ENCODE measurements at regions not wholly inside any gene's neighbourhood (a gene's known extent, or its start where the extent isn't known, plus 50 kb on each side); places are given as distances from the start of the nearest gene placed in this dataset.

GRCh38 chr4:12296366-12296765 lies 867.7 kb upstream of the HS3ST1 start (continued):
- TF ChIP-seq, protein P1, sequence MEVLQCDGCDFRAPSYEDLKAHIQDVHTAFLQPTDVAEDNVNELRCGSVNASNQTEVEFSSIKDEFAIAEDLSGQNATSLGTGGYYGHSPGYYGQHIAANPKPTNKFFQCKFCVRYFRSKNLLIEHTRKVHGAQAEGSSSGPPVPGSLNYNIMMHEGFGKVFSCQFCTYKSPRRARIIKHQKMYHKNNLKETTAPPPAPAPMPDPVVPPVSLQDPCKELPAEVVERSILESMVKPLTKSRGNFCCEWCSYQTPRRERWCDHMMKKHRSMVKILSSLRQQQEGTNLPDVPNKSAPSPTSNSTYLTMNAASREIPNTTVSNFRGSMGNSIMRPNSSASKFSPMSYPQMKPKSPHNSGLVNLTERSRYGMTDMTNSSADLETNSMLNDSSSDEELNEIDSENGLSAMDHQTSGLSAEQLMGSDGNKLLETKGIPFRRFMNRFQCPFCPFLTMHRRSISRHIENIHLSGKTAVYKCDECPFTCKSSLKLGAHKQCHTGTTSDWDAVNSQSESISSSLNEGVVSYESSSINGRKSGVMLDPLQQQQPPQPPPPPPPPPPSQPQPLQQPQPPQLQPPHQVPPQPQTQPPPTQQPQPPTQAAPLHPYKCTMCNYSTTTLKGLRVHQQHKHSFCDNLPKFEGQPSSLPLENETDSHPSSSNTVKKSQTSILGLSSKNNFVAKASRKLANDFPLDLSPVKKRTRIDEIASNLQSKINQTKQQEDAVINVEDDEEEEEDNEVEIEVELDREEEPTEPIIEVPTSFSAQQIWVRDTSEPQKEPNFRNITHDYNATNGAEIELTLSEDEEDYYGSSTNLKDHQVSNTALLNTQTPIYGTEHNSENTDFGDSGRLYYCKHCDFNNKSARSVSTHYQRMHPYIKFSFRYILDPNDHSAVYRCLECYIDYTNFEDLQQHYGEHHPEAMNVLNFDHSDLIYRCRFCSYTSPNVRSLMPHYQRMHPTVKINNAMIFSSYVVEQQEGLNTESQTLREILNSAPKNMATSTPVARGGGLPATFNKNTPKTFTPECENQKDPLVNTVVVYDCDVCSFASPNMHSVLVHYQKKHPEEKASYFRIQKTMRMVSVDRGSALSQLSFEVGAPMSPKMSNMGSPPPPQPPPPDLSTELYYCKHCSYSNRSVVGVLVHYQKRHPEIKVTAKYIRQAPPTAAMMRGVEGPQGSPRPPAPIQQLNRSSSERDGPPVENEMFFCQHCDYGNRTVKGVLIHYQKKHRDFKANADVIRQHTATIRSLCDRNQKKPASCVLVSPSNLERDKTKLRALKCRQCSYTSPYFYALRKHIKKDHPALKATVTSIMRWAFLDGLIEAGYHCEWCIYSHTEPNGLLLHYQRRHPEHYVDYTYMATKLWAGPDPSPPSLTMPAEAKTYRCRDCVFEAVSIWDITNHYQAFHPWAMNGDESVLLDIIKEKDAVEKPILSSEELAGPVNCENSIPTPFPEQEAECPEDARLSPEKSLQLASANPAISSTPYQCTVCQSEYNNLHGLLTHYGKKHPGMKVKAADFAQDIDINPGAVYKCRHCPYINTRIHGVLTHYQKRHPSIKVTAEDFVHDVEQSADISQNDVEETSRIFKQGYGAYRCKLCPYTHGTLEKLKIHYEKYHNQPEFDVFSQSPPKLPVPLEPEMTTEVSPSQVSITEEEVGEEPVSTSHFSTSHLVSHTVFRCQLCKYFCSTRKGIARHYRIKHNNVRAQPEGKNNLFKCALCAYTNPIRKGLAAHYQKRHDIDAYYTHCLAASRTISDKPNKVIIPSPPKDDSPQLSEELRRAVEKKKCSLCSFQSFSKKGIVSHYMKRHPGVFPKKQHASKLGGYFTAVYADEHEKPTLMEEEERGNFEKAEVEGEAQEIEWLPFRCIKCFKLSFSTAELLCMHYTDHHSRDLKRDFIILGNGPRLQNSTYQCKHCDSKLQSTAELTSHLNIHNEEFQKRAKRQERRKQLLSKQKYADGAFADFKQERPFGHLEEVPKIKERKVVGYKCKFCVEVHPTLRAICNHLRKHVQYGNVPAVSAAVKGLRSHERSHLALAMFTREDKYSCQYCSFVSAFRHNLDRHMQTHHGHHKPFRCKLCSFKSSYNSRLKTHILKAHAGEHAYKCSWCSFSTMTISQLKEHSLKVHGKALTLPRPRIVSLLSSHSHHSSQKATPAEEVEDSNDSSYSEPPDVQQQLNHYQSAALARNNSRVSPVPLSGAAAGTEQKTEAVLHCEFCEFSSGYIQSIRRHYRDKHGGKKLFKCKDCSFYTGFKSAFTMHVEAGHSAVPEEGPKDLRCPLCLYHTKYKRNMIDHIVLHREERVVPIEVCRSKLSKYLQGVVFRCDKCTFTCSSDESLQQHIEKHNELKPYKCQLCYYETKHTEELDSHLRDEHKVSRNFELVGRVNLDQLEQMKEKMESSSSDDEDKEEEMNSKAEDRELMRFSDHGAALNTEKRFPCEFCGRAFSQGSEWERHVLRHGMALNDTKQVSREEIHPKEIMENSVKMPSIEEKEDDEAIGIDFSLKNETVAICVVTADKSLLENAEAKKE (CRISPR knock-in tag; IDR thresholded peaks at IDR 0.05): no peak
- TF ChIP-seq NANOG (IDR thresholded peaks at IDR 0.05; ENCODE audit: borderline replicate concordance): no peak
- TF ChIP-seq, protein P2, sequence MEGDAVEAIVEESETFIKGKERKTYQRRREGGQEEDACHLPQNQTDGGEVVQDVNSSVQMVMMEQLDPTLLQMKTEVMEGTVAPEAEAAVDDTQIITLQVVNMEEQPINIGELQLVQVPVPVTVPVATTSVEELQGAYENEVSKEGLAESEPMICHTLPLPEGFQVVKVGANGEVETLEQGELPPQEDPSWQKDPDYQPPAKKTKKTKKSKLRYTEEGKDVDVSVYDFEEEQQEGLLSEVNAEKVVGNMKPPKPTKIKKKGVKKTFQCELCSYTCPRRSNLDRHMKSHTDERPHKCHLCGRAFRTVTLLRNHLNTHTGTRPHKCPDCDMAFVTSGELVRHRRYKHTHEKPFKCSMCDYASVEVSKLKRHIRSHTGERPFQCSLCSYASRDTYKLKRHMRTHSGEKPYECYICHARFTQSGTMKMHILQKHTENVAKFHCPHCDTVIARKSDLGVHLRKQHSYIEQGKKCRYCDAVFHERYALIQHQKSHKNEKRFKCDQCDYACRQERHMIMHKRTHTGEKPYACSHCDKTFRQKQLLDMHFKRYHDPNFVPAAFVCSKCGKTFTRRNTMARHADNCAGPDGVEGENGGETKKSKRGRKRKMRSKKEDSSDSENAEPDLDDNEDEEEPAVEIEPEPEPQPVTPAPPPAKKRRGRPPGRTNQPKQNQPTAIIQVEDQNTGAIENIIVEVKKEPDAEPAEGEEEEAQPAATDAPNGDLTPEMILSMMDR (conservative IDR thresholded peaks at IDR 0.05; ENCODE audit: low read depth in 2 of 2): no peak
- TF ChIP-seq JUNB (IDR thresholded peaks at IDR 0.05; ENCODE audit: unreplicated experiment): no peak
- no peak for TF ChIP-seq EZH2phosphoT487 (IDR thresholded peaks at IDR 0.05; ENCODE audit: unreplicated experiment)

DNA sequence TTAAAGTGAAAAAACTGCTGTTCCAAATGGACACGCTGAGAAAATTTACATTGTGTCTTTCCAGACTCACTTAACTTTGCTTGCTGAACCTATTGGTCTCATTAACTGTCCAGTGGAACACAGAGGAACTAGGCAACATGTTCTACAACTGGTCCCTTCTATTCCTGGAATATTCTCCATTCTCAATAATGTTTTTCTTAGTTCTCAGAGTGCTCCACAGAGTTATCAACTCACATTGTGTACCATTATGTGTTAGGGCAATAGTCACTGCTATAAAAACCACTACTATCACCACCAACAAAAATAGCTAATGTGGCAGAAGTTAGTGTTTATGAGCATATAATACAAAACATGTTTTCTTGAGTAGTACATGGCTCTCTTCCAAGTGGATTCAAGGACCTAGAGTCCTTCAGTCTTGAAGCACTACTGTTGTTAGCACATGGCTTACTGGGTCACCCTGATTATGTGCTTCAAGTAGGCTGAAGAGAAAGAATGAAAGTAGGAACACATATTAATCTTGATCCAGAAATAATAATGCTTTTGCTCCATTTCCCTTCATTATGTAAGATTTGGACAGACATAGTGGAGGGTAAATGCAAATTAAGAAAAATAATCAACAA lies 865.3 kb upstream of the HS3ST1 start:
- no peak overlapping the region for H3K4me2 ChIP-seq
- H4K20me1 ChIP-seq (replicated peaks; ENCODE audit: insufficient read depth): no peaks in the 10 kb centered on the region
- H3K4me3 Mint-ChIP-seq: no peak overlapping the region
- H3K4me1 Mint-ChIP-seq: no peaks in the 10 kb centered on the region
- no peaks in the 10 kb centered on the region for H3K27me3 Mint-ChIP-seq (ENCODE audit: insufficient read depth, low read depth, poor library complexity)
- H3K36me3 Mint-ChIP-seq (ENCODE audit: low read depth): peaks cover 6% of the 10 kb centered on the region; the same call in 1 of the 3 replicates
- peaks cover 6% of the 10 kb centered on the region; the same call in 1 of the 2 replicates for H3K36me3 ChIP-seq (ENCODE audit: insufficient read depth)
- no peaks in the 10 kb centered on the region for H3K79me2 ChIP-seq (replicated peaks; ENCODE audit: insufficient read depth)
- TF ChIP-seq STAT1 (IDR thresholded peaks at IDR 0.05; ENCODE audit: unreplicated experiment): no peak
- TF ChIP-seq, protein P2 (conservative IDR thresholded peaks at IDR 0.05; ENCODE audit: low read depth in 2 of 2): no peak
- no peak for TF ChIP-seq ZNF331 (CRISPR knock-in tag; IDR thresholded peaks at IDR 0.05; ENCODE audit: low read depth)
- TF ChIP-seq, protein P3, sequence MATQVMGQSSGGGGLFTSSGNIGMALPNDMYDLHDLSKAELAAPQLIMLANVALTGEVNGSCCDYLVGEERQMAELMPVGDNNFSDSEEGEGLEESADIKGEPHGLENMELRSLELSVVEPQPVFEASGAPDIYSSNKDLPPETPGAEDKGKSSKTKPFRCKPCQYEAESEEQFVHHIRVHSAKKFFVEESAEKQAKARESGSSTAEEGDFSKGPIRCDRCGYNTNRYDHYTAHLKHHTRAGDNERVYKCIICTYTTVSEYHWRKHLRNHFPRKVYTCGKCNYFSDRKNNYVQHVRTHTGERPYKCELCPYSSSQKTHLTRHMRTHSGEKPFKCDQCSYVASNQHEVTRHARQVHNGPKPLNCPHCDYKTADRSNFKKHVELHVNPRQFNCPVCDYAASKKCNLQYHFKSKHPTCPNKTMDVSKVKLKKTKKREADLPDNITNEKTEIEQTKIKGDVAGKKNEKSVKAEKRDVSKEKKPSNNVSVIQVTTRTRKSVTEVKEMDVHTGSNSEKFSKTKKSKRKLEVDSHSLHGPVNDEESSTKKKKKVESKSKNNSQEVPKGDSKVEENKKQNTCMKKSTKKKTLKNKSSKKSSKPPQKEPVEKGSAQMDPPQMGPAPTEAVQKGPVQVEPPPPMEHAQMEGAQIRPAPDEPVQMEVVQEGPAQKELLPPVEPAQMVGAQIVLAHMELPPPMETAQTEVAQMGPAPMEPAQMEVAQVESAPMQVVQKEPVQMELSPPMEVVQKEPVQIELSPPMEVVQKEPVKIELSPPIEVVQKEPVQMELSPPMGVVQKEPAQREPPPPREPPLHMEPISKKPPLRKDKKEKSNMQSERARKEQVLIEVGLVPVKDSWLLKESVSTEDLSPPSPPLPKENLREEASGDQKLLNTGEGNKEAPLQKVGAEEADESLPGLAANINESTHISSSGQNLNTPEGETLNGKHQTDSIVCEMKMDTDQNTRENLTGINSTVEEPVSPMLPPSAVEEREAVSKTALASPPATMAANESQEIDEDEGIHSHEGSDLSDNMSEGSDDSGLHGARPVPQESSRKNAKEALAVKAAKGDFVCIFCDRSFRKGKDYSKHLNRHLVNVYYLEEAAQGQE (IDR thresholded peaks at IDR 0.05; ENCODE audit: unreplicated experiment): no peak
- TF ChIP-seq POLR2AphosphoS5 (IDR thresholded peaks at IDR 0.05; ENCODE audit: low read depth): no peak
- TF ChIP-seq EZH2 (IDR thresholded peaks at IDR 0.05; ENCODE audit: low read depth, unreplicated experiment): no peak
- TF ChIP-seq EZH2phosphoT487 (IDR thresholded peaks at IDR 0.05; ENCODE audit: unreplicated experiment): no peak
- no peak for TF ChIP-seq JUNB (IDR thresholded peaks at IDR 0.05; ENCODE audit: unreplicated experiment)
- H3K4me1 ChIP-seq (ENCODE audit: insufficient read depth): no peaks in the 10 kb centered on the region
- DNase-seq (ENCODE audit: low spot score) (no peak), ATAC-seq (no peak)
- H3K9me2 ChIP-seq (ENCODE audit: insufficient read depth): no peaks in the 10 kb centered on the region; the same call in 1 of the 2 replicates
- peaks cover 11% of the 10 kb centered on the region for H3K9me3 Mint-ChIP-seq
- no peak overlapping the region for H3K27ac Mint-ChIP-seq
- H2AFZ ChIP-seq: no peak overlapping the region
- no peaks in the 10 kb centered on the region for H3K27me3 ChIP-seq (ENCODE audit: insufficient read depth)
- H3K4me3 ChIP-seq: no peak overlapping the region
- no peaks in the 10 kb centered on the region for H3F3A ChIP-seq (replicated peaks; ENCODE audit: low read depth)
- no peak overlapping the region for H3K27ac ChIP-seq (ENCODE audit: low read depth)
